ENCODE measurements at regions not wholly inside any gene's neighbourhood (a gene's known extent, or its start where the extent isn't known, plus 50 kb on each side); places are given as distances from the start of the nearest gene placed in this dataset.
"Not testable (repeated sequence)": the region's sequence is repeated elsewhere in the genome, so short reads cannot be mapped to it uniquely, and the experiment has no call there.

- no peak for DNase-seq
Measured at GRCh38 chr14:104392001-104392395, 187.6 kb upstream of the C14orf180 start.

- DNase-seq = no peak
Measured at GRCh38 chr14:104392396-104393198, 187.0 kb upstream of the C14orf180 start.

GRCh38 chr14:104393199-104393897 lies 186.2 kb upstream of the C14orf180 start:
- DNase-seq = no peak

- no peak for DNase-seq
Measured at GRCh38 chr14:104393898-104394381, 185.6 kb upstream of the C14orf180 start.

GRCh38 chr14:104394409-104394851 lies 185.1 kb upstream of the C14orf180 start:
- no peak for DNase-seq

- DNase-seq = no peak
Measured at GRCh38 chr14:104395276-104395675, 184.3 kb upstream of the C14orf180 start.

GRCh38 chr14:104395941-104396681 lies 183.5 kb upstream of the C14orf180 start:
- no peak for DNase-seq

GRCh38 chr14:104396682-104397470 lies 182.7 kb upstream of the C14orf180 start:
- DNase-seq = no peak

- DNase-seq = no peak
Measured at GRCh38 chr14:104397956-104398355, 181.6 kb upstream of the C14orf180 start.

GRCh38 chr14:104398656-104399055 lies 180.9 kb upstream of the C14orf180 start:
- DNase-seq = no peak

GRCh38 chr14:104399432-104400155 lies 180.0 kb upstream of the C14orf180 start:
- DNase-seq = no peak

- DNase-seq = no peak
Measured at GRCh38 chr14:104400355-104400754, 179.2 kb upstream of the C14orf180 start.

- no peak for DNase-seq
Measured at GRCh38 chr14:104401785-104402184, 177.8 kb upstream of the C14orf180 start.

GRCh38 chr14:104402303-104402702 lies 177.3 kb upstream of the C14orf180 start:
- DNase-seq = not testable (repeated sequence)

- no peak for DNase-seq
Measured at GRCh38 chr14:104403421-104404220, 175.9 kb upstream of the C14orf180 start.

GRCh38 chr14:104404922-104405321 lies 174.6 kb upstream of the C14orf180 start:
- DNase-seq = no peak

- no peak for DNase-seq
Measured at GRCh38 chr14:104405360-104406226, 174.0 kb upstream of the C14orf180 start.

GRCh38 chr14:104406831-104407230 lies 172.7 kb upstream of the C14orf180 start:
- DNase-seq = no peak

- DNase-seq = no peak
Measured at GRCh38 chr14:104416383-104416782, 163.2 kb upstream of the C14orf180 start.

Data from DMS 273 treated with DMSO at 0.1 percent for 48 hours (cell line).